Thoracic aorta (tissue), 2 donors: ENCODE measurements at regions not wholly inside any gene's neighbourhood (a gene's known extent, or its start where the extent isn't known, plus 50 kb on each side); places are given as distances from the start of the nearest gene placed in this dataset.

Experiments
- ATAC-seq: fragments of 150-250 bp; one replicate; pipeline ENCODE4 v1.8.0; 2017; ENCODE audit warnings: low read depth; ENCODE audit not compliant: insufficient number of reproducible peaks, low FRiP score
- DNase-seq: peaks from one replicate; pipeline ENCODE4 v3.0.0-alpha.2; 2020; ENCODE audit warnings: low spot score
- H3K27ac ChIP-seq, 2 donors: fragments of 200-600 bp; sonication (generic); 1 replicate in 1 of 2; 2 replicates in 1 of 2; pipeline ENCODE4 v1.5.1; 2016; ENCODE audit warnings: mild to moderate bottlenecking in 2 of 2, moderate library complexity in 2 of 2
- H3K27me3 ChIP-seq: fragments of 200-600 bp; sonication (generic); replicated peaks from 2 replicates; pipeline ENCODE4 v1.6.0; 2016; ENCODE audit warnings: mild to moderate bottlenecking; ENCODE audit not compliant: insufficient read depth
- H3K36me3 ChIP-seq: fragments of 200-600 bp; sonication (generic); one replicate; pipeline ENCODE4 v1.5.1; 2016
- H3K4me1 ChIP-seq, 2 donors: fragments of 200-600 bp; sonication (generic); 1 replicate in 1 of 2; 2 replicates in 1 of 2; pipeline versions ENCODE4 v1.5.1 to v1.6.0; 2016; ENCODE audit warnings: low read depth in 2 of 2, mild to moderate bottlenecking in 1 of 2; ENCODE audit not compliant: control insufficient read depth in 1 of 2
- H3K4me3 ChIP-seq: fragments of 200-600 bp; sonication (generic); 2 replicates; pipeline ENCODE4 v1.5.1; 2016; ENCODE audit warnings: mild to moderate bottlenecking
- H3K9me3 ChIP-seq: fragments of 200-600 bp; sonication (generic); 2 replicates; pipeline ENCODE4 v1.5.1; 2016
- CTCF ChIP-seq: fragments of 200-600 bp; sonication (generic); IDR thresholded peaks from one replicate; pipeline ENCODE4 v1.5.1; 2019; ENCODE audit warnings: antibody characterized with exemption

DNA sequence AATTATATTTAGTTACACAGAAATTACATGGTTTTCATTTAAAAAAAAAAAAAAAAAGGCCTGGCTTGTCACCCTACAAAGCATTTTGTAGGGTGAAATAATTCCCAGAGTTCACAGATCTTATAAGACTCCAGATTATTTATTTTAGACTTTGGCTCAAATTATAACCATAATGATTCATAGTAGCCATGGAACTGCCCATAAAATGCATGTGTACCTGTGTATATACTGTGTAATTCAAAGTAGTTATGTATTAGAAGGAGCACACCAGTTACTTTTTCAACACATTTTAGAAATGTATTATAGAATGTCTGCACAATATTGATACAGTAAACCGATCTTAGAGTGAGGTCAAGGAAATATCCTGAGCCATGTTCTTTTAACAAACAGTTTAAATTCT, 975.6 kb downstream of the GBE1 start:
- Histone ChIP-seq H3K4me1 (no peaks in the 10 kb centered on the region), H3K27ac (no peak overlapping the region), H3K27me3 (no peaks in the 10 kb centered on the region), H3K4me3 (no peak overlapping the region), H3K36me3 (no peaks in the 10 kb centered on the region), H3K9me3 (no peaks in the 10 kb centered on the region)
- ATAC-seq (no peak), DNase-seq (no peak)
- no peak for TF ChIP-seq CTCF

DNA sequence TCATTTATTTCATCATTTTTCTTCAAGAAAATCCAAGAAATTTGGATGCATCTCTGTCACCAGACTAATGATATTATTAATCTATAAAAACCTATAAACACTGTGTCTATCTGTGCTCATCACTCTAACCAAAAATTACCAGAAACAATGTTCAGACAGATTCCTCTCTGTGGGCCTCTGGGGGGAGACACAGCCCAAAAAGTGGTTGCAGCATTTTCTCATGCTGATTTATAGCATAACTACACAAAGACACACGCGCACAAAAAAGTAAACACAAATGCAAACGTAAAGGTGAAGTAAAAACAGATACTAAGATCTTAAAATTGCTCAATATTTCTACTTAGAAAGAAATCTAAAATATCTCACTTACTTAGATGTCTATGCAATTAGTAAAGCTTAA, 976.0 kb downstream of the GBE1 start:
- Histone ChIP-seq H3K4me3 (no peak overlapping the region), H3K9me3 (no peaks in the 10 kb centered on the region), H3K27ac (no peak overlapping the region), H3K27me3 (no peaks in the 10 kb centered on the region), H3K4me1 (no peaks in the 10 kb centered on the region), H3K36me3 (no peaks in the 10 kb centered on the region)
- TF ChIP-seq CTCF = no peak
- DNase-seq (no peak), ATAC-seq (no peak)

DNA sequence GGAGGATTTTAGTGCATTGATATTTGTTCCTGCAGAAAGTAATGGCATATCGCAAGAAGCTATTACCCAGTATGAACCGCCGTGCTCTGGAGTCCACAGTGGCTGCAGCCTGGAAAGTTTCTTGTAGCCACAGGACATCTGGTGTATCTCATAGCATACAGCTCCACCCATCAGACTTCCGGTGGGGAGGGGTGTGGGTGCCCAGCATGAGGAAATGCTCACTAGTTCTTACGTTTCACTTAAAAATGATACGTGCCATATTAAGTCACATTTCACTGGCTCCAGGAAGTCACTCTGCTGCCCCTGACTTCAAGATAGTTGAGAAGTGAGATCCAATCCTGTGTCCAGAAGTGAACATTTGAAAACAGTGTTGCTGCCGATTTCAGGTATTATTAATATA, 990.4 kb downstream of the GBE1 start:
- no peak for DNase-seq
- H3K27ac ChIP-seq = no peak overlapping the region
- no peaks in the 10 kb centered on the region for H3K27me3 ChIP-seq
- no peaks in the 10 kb centered on the region for H3K4me1 ChIP-seq
- no peaks in the 10 kb centered on the region for H3K9me3 ChIP-seq
- no peak overlapping the region for H3K4me3 ChIP-seq
- no peak for ATAC-seq
- TF ChIP-seq CTCF = no peak
- H3K36me3 ChIP-seq = no peaks in the 10 kb centered on the region

DNA sequence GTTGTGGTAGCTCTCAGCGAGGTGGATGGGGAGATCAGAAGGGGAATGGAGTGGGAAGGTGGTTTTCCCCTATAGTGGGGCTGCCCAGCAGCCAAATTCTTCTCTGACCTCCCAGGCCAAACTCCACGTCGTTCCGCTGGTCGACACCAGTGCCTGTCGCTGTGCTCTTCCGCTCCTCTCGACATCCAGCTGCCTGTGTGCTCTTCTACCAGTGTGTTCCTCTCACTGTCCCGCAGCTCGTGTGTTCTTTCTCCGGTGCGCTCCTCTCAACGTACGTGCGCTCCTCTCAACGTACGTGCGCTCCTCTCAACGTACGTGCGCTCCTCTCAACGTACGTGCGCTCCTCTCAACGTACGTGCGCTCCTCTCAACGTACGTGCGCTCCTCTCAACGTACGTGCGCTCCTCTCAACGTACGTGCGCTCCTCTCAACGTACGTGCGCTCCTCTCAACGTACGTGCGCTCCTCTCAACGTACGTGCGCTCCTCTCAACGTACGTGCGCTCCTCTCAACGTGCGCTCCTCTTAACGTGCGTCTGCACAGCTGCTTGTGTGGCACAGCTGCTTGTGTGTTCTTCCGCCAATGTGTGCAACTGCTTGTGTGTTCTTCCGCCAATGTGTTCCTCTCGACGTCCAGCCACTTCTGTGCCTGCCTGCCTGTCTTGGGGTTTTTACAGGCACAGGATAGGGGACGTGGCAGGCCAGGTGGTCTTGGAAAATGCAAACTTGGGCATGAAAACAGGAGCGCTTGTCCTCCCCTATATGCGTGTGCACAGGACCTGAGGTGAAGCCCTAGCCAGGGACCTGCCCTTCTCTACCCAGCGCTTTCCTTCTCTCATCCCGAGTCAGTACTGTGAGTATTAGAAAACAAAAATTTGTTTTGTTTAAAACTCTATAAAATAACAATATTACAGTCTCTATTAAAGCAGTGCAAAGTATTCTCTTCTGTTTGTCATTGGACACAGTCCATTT, 991.1 kb downstream of the GBE1 start:
- H3K9me3 ChIP-seq = no peaks in the 10 kb centered on the region
- H3K4me3 ChIP-seq = no peak overlapping the region
- H3K36me3 ChIP-seq = no peaks in the 10 kb centered on the region
- ATAC-seq (no peak), DNase-seq (no peak)
- no peaks in the 10 kb centered on the region for H3K27me3 ChIP-seq
- no peaks in the 10 kb centered on the region for H3K4me1 ChIP-seq
- no peak overlapping the region for H3K27ac ChIP-seq
- no peak for TF ChIP-seq CTCF

- DNase-seq = no peak
- Histone ChIP-seq H3K4me1 (no peaks in the 10 kb centered on the region), H3K27me3 (no peaks in the 10 kb centered on the region), H3K9me3 (no peaks in the 10 kb centered on the region), H3K36me3 (no peaks in the 10 kb centered on the region), H3K4me3 (no peak overlapping the region), H3K27ac (no peak overlapping the region)
- no peak for TF ChIP-seq CTCF
- ATAC-seq = no peak
These were observed 991.8 kb downstream of the GBE1 start for GRCh38 chr3:80769683-80770082.
